Right lobe of liver (tissue), 4 donors: ENCODE measurements at regions not wholly inside any gene's neighbourhood (a gene's known extent, or its start where the extent isn't known, plus 50 kb on each side); places are given as distances from the start of the nearest gene placed in this dataset.

Source experiments
- CTCF ChIP-seq, 4 donors: fragments of 200-600 bp in 3 of 4; fragments of 450-650 bp in 1 of 4; IDR thresholded peaks; one replicate each; pipeline versions ENCODE4 v1.5.1 to v1.8.0; 2016 to 2022; ENCODE audit warnings: antibody characterized with exemption in 4 of 4, mild to moderate bottlenecking in 2 of 4
- POLR2A ChIP-seq: fragments of 450-650 bp; IDR thresholded peaks from one replicate; pipeline ENCODE4 v1.6.1; 2017; ENCODE audit warnings: antibody characterized with exemption, mild to moderate bottlenecking
- donor health status: DM: no; HTN: no; CAD: no.
- donor health status: DM: no; HTN: no; CAD: no.
- donor health status: DM: no; HTN: yes; CAD: no.

GRCh38 chr1:222049176-222049575 lies 307.3 kb upstream of the DUSP10 start:
- TF ChIP-seq CTCF (IDR thresholded peaks at IDR 0.05): no peak
- TF ChIP-seq POLR2A: no peak
